ENCODE measurements at regions not wholly inside any gene's neighbourhood (a gene's known extent, or its start where the extent isn't known, plus 50 kb on each side); places are given as distances from the start of the nearest gene placed in this dataset.

- no peak for TF ChIP-seq POLR2A (IDR thresholded peaks at IDR 0.05)
- TF ChIP-seq CTCF (IDR thresholded peaks at IDR 0.05) = no peak
Measured at GRCh38 chr5:2141254-2142000, 258.7 kb upstream of the IRX4 start.
